GM23338 (cell line): ENCODE measurements at regions not wholly inside any gene's neighbourhood (a gene's known extent, or its start where the extent isn't known, plus 50 kb on each side); places are given as distances from the start of the nearest gene placed in this dataset.

Source experiments
- ATAC-seq: fragments of 200-7000 bp; cut with Tn5 transposase; 3 replicates; pipeline ENCODE4 v1.9.1; 2020
- DNase-seq: peaks from one replicate; pipeline ENCODE4 v3.0.0-alpha.2; 2015; ENCODE audit warnings: low spot score
- H2AFZ ChIP-seq: fragments of 200-600 bp; sonication (generic); 2 replicates; pipeline ENCODE4 v1.8.0; 2016; ENCODE audit warnings: antibody characterized with exemption, mild to moderate bottlenecking, moderate library complexity
- H3F3A ChIP-seq: fragments of 200-600 bp; sonication (generic); replicated peaks from 2 replicates; pipeline ENCODE4 v1.8.0; 2017; ENCODE audit warnings: antibody characterized with exemption, mixed run types, low read depth
- H3K27ac ChIP-seq: fragments of 200-600 bp; sonication (generic); 2 replicates; pipeline ENCODE4 v1.6.1; 2016; ENCODE audit warnings: low read depth
- H3K27me3 ChIP-seq: fragments of 200-600 bp; sonication (generic); 2 replicates; pipeline ENCODE4 v1.8.0; 2016; ENCODE audit warnings: mild to moderate bottlenecking, mixed run types, moderate library complexity; ENCODE audit not compliant: insufficient read depth
- H3K36me3 ChIP-seq: fragments of 200-600 bp; sonication (generic); 2 replicates; pipeline ENCODE4 v1.8.0; 2016; ENCODE audit warnings: mild to moderate bottlenecking; ENCODE audit not compliant: insufficient read depth
- H3K4me1 ChIP-seq: fragments of 200-600 bp; sonication (generic); 2 replicates; pipeline ENCODE4 v1.8.0; 2016; ENCODE audit warnings: mild to moderate bottlenecking, moderate library complexity; ENCODE audit not compliant: insufficient read depth
- H3K4me2 ChIP-seq: fragments of 200-600 bp; sonication (generic); 2 replicates; pipeline ENCODE4 v1.7.1; 2017; ENCODE audit warnings: mixed run types
- H3K4me3 ChIP-seq: fragments of 200-600 bp; sonication (generic); 2 replicates; pipeline ENCODE4 v1.6.1; 2016; ENCODE audit warnings: mixed run types
- H3K79me2 ChIP-seq: fragments of 200-600 bp; sonication (generic); replicated peaks from 2 replicates; pipeline ENCODE4 v1.8.0; 2017; ENCODE audit warnings: mild to moderate bottlenecking; ENCODE audit not compliant: insufficient read depth
- H3K9me2 ChIP-seq: fragments of 200-600 bp; sonication (generic); 2 replicates; pipeline ENCODE4 v1.8.0; 2017; ENCODE audit not compliant: insufficient read depth
- H4K20me1 ChIP-seq: fragments of 200-600 bp; sonication (generic); replicated peaks from 2 replicates; pipeline ENCODE4 v1.8.0; 2017; ENCODE audit warnings: mild to moderate bottlenecking; ENCODE audit not compliant: insufficient read depth
- H3K27ac Mint-ChIP-seq: 2 replicates; pipeline ENCODE4 v1.8.0; 2020; ENCODE audit warnings: inconsistent platforms, mild to moderate bottlenecking, moderate library complexity, mixed read lengths
- H3K27me3 Mint-ChIP-seq: 3 replicates; pipeline ENCODE4 v1.8.0; 2022; ENCODE audit warnings: low read depth, mild to moderate bottlenecking, moderate library complexity, mixed read lengths, inconsistent platforms; ENCODE audit not compliant: insufficient read depth, poor library complexity
- H3K36me3 Mint-ChIP-seq: 3 replicates; pipeline ENCODE4 v1.8.0; 2021; ENCODE audit warnings: low read depth, mild to moderate bottlenecking, inconsistent platforms, moderate library complexity, mixed read lengths
- H3K4me1 Mint-ChIP-seq: 3 replicates; pipeline ENCODE4 v1.8.0; 2020; ENCODE audit warnings: mild to moderate bottlenecking, inconsistent platforms, mixed read lengths
- H3K4me3 Mint-ChIP-seq: 3 replicates; pipeline ENCODE4 v1.8.0; 2021; ENCODE audit warnings: moderate library complexity, mild to moderate bottlenecking, inconsistent platforms, mixed read lengths
- H3K9me3 Mint-ChIP-seq: 3 replicates; pipeline ENCODE4 v1.8.0; 2020; ENCODE audit warnings: moderate library complexity, mild to moderate bottlenecking, inconsistent platforms, mixed read lengths
- CREB1 ChIP-seq: fragments of 250-450 bp; sonication (Bioruptor Pico); IDR thresholded peaks from 2 replicates; pipeline ENCODE4 v1.5.0; 2020; ENCODE audit warnings: low read depth, mild to moderate bottlenecking, moderate library complexity
- ETS1 ChIP-seq: IDR thresholded peaks from 2 replicates; pipeline ENCODE4 v1.6.1; 2016; ENCODE audit warnings: antibody characterized with exemption
- EZH2 ChIP-seq: fragments of 200-600 bp; sonication (generic); IDR thresholded peaks from one replicate; pipeline ENCODE4 v1.8.0; 2017; ENCODE audit warnings: antibody characterized with exemption, mild to moderate bottlenecking, low read depth; ENCODE audit not compliant: unreplicated experiment
- EZH2phosphoT487 ChIP-seq: fragments of 200-600 bp; sonication (generic); IDR thresholded peaks from one replicate; pipeline ENCODE4 v1.8.1; 2018; ENCODE audit warnings: antibody characterized with exemption; ENCODE audit not compliant: unreplicated experiment
- JUNB ChIP-seq: IDR thresholded peaks from one replicate; pipeline ENCODE4 v1.6.1; 2016; ENCODE audit warnings: antibody characterized with exemption; ENCODE audit not compliant: unreplicated experiment
- NANOG ChIP-seq: IDR thresholded peaks from 2 replicates; pipeline ENCODE4 v1.6.1; 2016; ENCODE audit warnings: antibody characterized with exemption, borderline replicate concordance
- POLR2AphosphoS5 ChIP-seq: IDR thresholded peaks from 2 replicates; pipeline ENCODE4 v1.6.1; 2016; ENCODE audit warnings: antibody characterized with exemption, low read depth
- REST ChIP-seq: IDR thresholded peaks from one replicate; pipeline ENCODE4 v1.6.1; 2018; ENCODE audit warnings: antibody characterized with exemption; ENCODE audit not compliant: unreplicated experiment
- STAT1 ChIP-seq: IDR thresholded peaks from one replicate; pipeline ENCODE4 v1.6.1; 2016; ENCODE audit warnings: antibody characterized with exemption; ENCODE audit not compliant: unreplicated experiment
- ZNF114 ChIP-seq: fragments of 250-450 bp; sonication (Bioruptor Pico); IDR thresholded peaks from 2 replicates; pipeline ENCODE4 v1.5.0; 2020; ENCODE audit warnings: mild to moderate bottlenecking, moderate library complexity
- ZNF331 ChIP-seq: fragments of 250-450 bp; sonication (Bioruptor Pico); IDR thresholded peaks from 2 replicates; pipeline ENCODE4 v1.5.0; 2020; ENCODE audit warnings: low read depth, mild to moderate bottlenecking, moderate library complexity
- TF ChIP-seq, protein P1 (sequence below): fragments of 250-450 bp; sonication (Bioruptor Pico); IDR thresholded peaks from 2 replicates; pipeline ENCODE4 v1.5.0; 2020; ENCODE audit warnings: mild to moderate bottlenecking, moderate library complexity
- TF ChIP-seq, protein P2 (sequence below), 2 experiments: fragments of 200-600 bp in 1 of 2; sonication (generic) in 1 of 2; conservative IDR thresholded peaks; 2 replicates each; pipeline versions ENCODE4 v1.5.1 to v1.6.1; 2016 to 2017; ENCODE audit warnings: antibody characterized with exemption in 2 of 2, low read depth in 2 of 2, mild to moderate bottlenecking in 2 of 2, moderate library complexity in 1 of 2

DNA sequence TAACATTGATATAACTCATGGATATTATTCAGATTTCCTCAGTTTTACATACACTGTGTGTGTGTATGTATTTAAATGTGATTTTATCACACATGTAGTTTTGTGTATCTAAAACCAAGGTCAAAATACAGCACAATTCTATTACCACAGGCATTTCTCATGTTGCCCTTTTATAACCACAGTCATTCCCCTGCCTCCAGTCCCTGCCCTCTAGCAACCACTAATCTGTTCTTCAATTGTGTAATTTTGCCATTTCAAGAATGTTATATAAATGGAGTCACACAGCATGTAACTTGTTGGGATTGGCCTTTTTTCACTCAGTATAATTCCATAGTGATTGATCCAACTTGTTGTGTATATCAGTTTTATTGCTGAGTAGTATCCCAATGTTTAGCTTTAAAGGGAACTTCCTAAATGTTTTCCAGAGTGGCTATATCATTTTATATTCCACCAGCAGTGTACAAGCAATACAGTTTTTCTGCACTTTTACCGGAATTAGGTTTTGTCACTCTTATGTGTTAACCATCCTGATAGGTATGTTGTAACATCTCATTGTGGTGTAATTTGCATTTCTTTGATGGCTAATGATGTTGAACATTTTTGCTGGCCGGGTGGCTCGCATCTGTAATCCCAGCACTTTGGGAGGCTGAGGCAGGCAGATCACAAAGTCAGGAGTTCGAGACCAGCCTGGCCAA lies 338.2 kb downstream of the SOX4 start:
- DNase-seq (no peak), ATAC-seq (no peak)
- Mint-ChIP-seq H3K4me3 (no peak overlapping the region), H3K27ac (no peak overlapping the region), H3K36me3 (peaks cover 30% of the 10 kb centered on the region; the same call in 2 of the 3 replicates), H3K4me1 (peaks cover 24% of the 10 kb centered on the region), H3K27me3 (peaks cover 3% of the 10 kb centered on the region), H3K9me3 (peaks cover 8% of the 10 kb centered on the region; the same call in 2 of the 3 replicates)
- no peaks in the 10 kb centered on the region for H3F3A ChIP-seq
- 0 out of 2 replicates have a peak, but pooled peaks cover 4% of the 10 kb centered on the region for H3K4me1 ChIP-seq
- no peak for TF ChIP-seq EZH2
- no peak for TF ChIP-seq ZNF331 (CRISPR knock-in tag)
- TF ChIP-seq ETS1 = no peak
- no peak for TF ChIP-seq NANOG
- TF ChIP-seq STAT1 = no peak
- TF ChIP-seq ZNF114 = no peak
- TF ChIP-seq, protein P1, sequence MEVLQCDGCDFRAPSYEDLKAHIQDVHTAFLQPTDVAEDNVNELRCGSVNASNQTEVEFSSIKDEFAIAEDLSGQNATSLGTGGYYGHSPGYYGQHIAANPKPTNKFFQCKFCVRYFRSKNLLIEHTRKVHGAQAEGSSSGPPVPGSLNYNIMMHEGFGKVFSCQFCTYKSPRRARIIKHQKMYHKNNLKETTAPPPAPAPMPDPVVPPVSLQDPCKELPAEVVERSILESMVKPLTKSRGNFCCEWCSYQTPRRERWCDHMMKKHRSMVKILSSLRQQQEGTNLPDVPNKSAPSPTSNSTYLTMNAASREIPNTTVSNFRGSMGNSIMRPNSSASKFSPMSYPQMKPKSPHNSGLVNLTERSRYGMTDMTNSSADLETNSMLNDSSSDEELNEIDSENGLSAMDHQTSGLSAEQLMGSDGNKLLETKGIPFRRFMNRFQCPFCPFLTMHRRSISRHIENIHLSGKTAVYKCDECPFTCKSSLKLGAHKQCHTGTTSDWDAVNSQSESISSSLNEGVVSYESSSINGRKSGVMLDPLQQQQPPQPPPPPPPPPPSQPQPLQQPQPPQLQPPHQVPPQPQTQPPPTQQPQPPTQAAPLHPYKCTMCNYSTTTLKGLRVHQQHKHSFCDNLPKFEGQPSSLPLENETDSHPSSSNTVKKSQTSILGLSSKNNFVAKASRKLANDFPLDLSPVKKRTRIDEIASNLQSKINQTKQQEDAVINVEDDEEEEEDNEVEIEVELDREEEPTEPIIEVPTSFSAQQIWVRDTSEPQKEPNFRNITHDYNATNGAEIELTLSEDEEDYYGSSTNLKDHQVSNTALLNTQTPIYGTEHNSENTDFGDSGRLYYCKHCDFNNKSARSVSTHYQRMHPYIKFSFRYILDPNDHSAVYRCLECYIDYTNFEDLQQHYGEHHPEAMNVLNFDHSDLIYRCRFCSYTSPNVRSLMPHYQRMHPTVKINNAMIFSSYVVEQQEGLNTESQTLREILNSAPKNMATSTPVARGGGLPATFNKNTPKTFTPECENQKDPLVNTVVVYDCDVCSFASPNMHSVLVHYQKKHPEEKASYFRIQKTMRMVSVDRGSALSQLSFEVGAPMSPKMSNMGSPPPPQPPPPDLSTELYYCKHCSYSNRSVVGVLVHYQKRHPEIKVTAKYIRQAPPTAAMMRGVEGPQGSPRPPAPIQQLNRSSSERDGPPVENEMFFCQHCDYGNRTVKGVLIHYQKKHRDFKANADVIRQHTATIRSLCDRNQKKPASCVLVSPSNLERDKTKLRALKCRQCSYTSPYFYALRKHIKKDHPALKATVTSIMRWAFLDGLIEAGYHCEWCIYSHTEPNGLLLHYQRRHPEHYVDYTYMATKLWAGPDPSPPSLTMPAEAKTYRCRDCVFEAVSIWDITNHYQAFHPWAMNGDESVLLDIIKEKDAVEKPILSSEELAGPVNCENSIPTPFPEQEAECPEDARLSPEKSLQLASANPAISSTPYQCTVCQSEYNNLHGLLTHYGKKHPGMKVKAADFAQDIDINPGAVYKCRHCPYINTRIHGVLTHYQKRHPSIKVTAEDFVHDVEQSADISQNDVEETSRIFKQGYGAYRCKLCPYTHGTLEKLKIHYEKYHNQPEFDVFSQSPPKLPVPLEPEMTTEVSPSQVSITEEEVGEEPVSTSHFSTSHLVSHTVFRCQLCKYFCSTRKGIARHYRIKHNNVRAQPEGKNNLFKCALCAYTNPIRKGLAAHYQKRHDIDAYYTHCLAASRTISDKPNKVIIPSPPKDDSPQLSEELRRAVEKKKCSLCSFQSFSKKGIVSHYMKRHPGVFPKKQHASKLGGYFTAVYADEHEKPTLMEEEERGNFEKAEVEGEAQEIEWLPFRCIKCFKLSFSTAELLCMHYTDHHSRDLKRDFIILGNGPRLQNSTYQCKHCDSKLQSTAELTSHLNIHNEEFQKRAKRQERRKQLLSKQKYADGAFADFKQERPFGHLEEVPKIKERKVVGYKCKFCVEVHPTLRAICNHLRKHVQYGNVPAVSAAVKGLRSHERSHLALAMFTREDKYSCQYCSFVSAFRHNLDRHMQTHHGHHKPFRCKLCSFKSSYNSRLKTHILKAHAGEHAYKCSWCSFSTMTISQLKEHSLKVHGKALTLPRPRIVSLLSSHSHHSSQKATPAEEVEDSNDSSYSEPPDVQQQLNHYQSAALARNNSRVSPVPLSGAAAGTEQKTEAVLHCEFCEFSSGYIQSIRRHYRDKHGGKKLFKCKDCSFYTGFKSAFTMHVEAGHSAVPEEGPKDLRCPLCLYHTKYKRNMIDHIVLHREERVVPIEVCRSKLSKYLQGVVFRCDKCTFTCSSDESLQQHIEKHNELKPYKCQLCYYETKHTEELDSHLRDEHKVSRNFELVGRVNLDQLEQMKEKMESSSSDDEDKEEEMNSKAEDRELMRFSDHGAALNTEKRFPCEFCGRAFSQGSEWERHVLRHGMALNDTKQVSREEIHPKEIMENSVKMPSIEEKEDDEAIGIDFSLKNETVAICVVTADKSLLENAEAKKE = no peak
- TF ChIP-seq, protein P2, sequence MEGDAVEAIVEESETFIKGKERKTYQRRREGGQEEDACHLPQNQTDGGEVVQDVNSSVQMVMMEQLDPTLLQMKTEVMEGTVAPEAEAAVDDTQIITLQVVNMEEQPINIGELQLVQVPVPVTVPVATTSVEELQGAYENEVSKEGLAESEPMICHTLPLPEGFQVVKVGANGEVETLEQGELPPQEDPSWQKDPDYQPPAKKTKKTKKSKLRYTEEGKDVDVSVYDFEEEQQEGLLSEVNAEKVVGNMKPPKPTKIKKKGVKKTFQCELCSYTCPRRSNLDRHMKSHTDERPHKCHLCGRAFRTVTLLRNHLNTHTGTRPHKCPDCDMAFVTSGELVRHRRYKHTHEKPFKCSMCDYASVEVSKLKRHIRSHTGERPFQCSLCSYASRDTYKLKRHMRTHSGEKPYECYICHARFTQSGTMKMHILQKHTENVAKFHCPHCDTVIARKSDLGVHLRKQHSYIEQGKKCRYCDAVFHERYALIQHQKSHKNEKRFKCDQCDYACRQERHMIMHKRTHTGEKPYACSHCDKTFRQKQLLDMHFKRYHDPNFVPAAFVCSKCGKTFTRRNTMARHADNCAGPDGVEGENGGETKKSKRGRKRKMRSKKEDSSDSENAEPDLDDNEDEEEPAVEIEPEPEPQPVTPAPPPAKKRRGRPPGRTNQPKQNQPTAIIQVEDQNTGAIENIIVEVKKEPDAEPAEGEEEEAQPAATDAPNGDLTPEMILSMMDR (conservative IDR thresholded peaks at IDR 0.05; ENCODE audit: low read depth in 2 of 2) = no peak
- TF ChIP-seq JUNB = no peak
- TF ChIP-seq EZH2phosphoT487 = no peak
- no peak for TF ChIP-seq POLR2AphosphoS5
- no peak for TF ChIP-seq REST
- TF ChIP-seq CREB1 (CRISPR knock-in tag) = no peak
- H3K4me3 ChIP-seq = no peak overlapping the region
- no peaks in the 10 kb centered on the region for H3K36me3 ChIP-seq
- H3K27me3 ChIP-seq = no peaks in the 10 kb centered on the region
- H3K4me2 ChIP-seq = no peak overlapping the region
- H3K79me2 ChIP-seq = peaks cover 47% of the 10 kb centered on the region
- H2AFZ ChIP-seq = no peak overlapping the region
- no peaks in the 10 kb centered on the region for H3K9me2 ChIP-seq
- H4K20me1 ChIP-seq = no peaks in the 10 kb centered on the region
- no peak overlapping the region for H3K27ac ChIP-seq
